Activated T-cell treated with anti-CD3 and anti-CD28 coated beads, Interleukin-2, amount 50 U/mL, for 24 hours (primary cell): ENCODE measurements at regions not wholly inside any gene's neighbourhood (a gene's known extent, or its start where the extent isn't known, plus 50 kb on each side); places are given as distances from the start of the nearest gene placed in this dataset.

Experiments
- DNase-seq: peaks from one replicate; pipeline ENCODE4 v3.0.0-alpha.2; 2020
- H3K27ac Mint-ChIP-seq: 2 replicates; pipeline ENCODE4 v1.8.0; 2020; ENCODE audit warnings: mild to moderate bottlenecking, mixed read lengths
- H3K27me3 Mint-ChIP-seq: 2 replicates; pipeline ENCODE4 v1.8.0; 2020; ENCODE audit warnings: mixed read lengths
- H3K36me3 Mint-ChIP-seq: 2 replicates; pipeline ENCODE4 v1.8.0; 2020; ENCODE audit warnings: low read depth, mixed read lengths
- H3K4me1 Mint-ChIP-seq: 2 replicates; pipeline ENCODE4 v1.8.0; 2020; ENCODE audit warnings: low read depth, mixed read lengths
- H3K4me3 Mint-ChIP-seq: 2 replicates; pipeline ENCODE4 v1.8.0; 2020; ENCODE audit warnings: mild to moderate bottlenecking, moderate library complexity, mixed read lengths
- H3K9me3 Mint-ChIP-seq: 2 replicates; pipeline ENCODE4 v1.8.0; 2020; ENCODE audit warnings: mixed read lengths

GRCh38 chr6:26164120-26164505 is 76.9 kb downstream of the HFE start:
- H3K36me3 Mint-ChIP-seq: peaks cover 14% of the 10 kb centered on the region
- H3K4me3 Mint-ChIP-seq: no peak overlapping the region
- no peak overlapping the region for H3K27ac Mint-ChIP-seq
- H3K27me3 Mint-ChIP-seq: no peaks in the 10 kb centered on the region
- H3K4me1 Mint-ChIP-seq: peaks cover 53% of the 10 kb centered on the region
- DNase-seq: no peak
- no peaks in the 10 kb centered on the region for H3K9me3 Mint-ChIP-seq

GRCh38 chr6:26165261-26165790 is 78.1 kb downstream of the HFE start:
- peaks cover 52% of the 10 kb centered on the region for H3K4me1 Mint-ChIP-seq
- no peaks in the 10 kb centered on the region for H3K9me3 Mint-ChIP-seq
- no peak overlapping the region for H3K4me3 Mint-ChIP-seq
- no peaks in the 10 kb centered on the region for H3K27me3 Mint-ChIP-seq
- peak overlapping the region; percentile 45 for H3K27ac Mint-ChIP-seq
- DNase-seq: no peak
- peaks cover 8% of the 10 kb centered on the region for H3K36me3 Mint-ChIP-seq

GRCh38 chr6:26170181-26170580 is 83.0 kb downstream of the HFE start:
- Mint-ChIP-seq H3K27ac (peak overlapping the region; percentile 98), H3K4me1 (peaks cover 51% of the 10 kb centered on the region)
- no peak for DNase-seq

GRCh38 chr6:26170951-26171841 is 84.0 kb downstream of the HFE start:
- Mint-ChIP-seq H3K9me3 (no peaks in the 10 kb centered on the region), H3K27me3 (no peaks in the 10 kb centered on the region), H3K27ac (peak overlapping the region; percentile 98), H3K4me3 (peak overlapping the region; percentile 95), H3K36me3 (peaks cover 14% of the 10 kb centered on the region), H3K4me1 (peaks cover 53% of the 10 kb centered on the region)
- no peak for DNase-seq

More at GRCh38 chr6:26170181-26170580, 83.0 kb downstream of the HFE start:
- Mint-ChIP-seq H3K9me3 (no peaks in the 10 kb centered on the region), H3K27me3 (no peaks in the 10 kb centered on the region), H3K36me3 (peaks cover 14% of the 10 kb centered on the region), H3K4me3 (peak overlapping the region; percentile 95)

- no peaks in the 10 kb centered on the region for H3K9me3 Mint-ChIP-seq
- peak overlapping the region; percentile 98 for H3K27ac Mint-ChIP-seq
- DNase-seq: no peak
- peak overlapping the region; percentile 95 for H3K4me3 Mint-ChIP-seq
- H3K36me3 Mint-ChIP-seq: peaks cover 13% of the 10 kb centered on the region
- peaks cover 51% of the 10 kb centered on the region for H3K4me1 Mint-ChIP-seq
- no peaks in the 10 kb centered on the region for H3K27me3 Mint-ChIP-seq
Observed at GRCh38 chr6:26172608-26172968, 85.4 kb downstream of the HFE start.

GRCh38 chr6:26173836-26174145 is 86.6 kb downstream of the HFE start:
- Mint-ChIP-seq H3K4me3 (peak overlapping the region; percentile 95), H3K36me3 (peaks cover 13% of the 10 kb centered on the region), H3K27me3 (no peaks in the 10 kb centered on the region), H3K4me1 (peaks cover 51% of the 10 kb centered on the region), H3K27ac (peak overlapping the region; percentile 98), H3K9me3 (no peaks in the 10 kb centered on the region)
- no peak for DNase-seq

GRCh38 chr6:26175033-26175427 is 87.8 kb downstream of the HFE start:
- H3K9me3 Mint-ChIP-seq: no peaks in the 10 kb centered on the region
- H3K27ac Mint-ChIP-seq: peak overlapping the region; percentile 76
- peak overlapping the region; percentile 44 for H3K4me3 Mint-ChIP-seq
- no peaks in the 10 kb centered on the region for H3K27me3 Mint-ChIP-seq
- peaks cover 42% of the 10 kb centered on the region for H3K4me1 Mint-ChIP-seq
- H3K36me3 Mint-ChIP-seq: peaks cover 13% of the 10 kb centered on the region
- no peak for DNase-seq

GRCh38 chr6:26175428-26176181 is 88.4 kb downstream of the HFE start:
- Mint-ChIP-seq H3K4me1 (peaks cover 40% of the 10 kb centered on the region), H3K36me3 (peaks cover 13% of the 10 kb centered on the region), H3K27ac (peak overlapping the region; percentile 76), H3K4me3 (peak overlapping the region; percentile 44), H3K9me3 (peaks cover 2% of the 10 kb centered on the region), H3K27me3 (no peaks in the 10 kb centered on the region)
- DNase-seq: no peak

- Mint-ChIP-seq H3K27ac (no peak overlapping the region), H3K4me3 (no peak overlapping the region), H3K4me1 (peaks cover 42% of the 10 kb centered on the region), H3K9me3 (peaks cover 2% of the 10 kb centered on the region), H3K36me3 (no peaks in the 10 kb centered on the region), H3K27me3 (no peaks in the 10 kb centered on the region)
- DNase-seq: no peak
Observed at GRCh38 chr6:26179675-26180074, 92.4 kb downstream of the HFE start.

- Mint-ChIP-seq H3K9me3 (peaks cover 2% of the 10 kb centered on the region), H3K36me3 (no peaks in the 10 kb centered on the region), H3K4me3 (no peak overlapping the region), H3K4me1 (peaks cover 46% of the 10 kb centered on the region), H3K27ac (no peak overlapping the region), H3K27me3 (no peaks in the 10 kb centered on the region)
- no peak for DNase-seq
Observed at GRCh38 chr6:26180346-26180745, 93.1 kb downstream of the HFE start.

GRCh38 chr6:26183237-26183580 is 96.0 kb downstream of the HFE start:
- DNase-seq: no peak
- no peaks in the 10 kb centered on the region for H3K36me3 Mint-ChIP-seq
- H3K27ac Mint-ChIP-seq: peak overlapping the region; percentile 97
- H3K27me3 Mint-ChIP-seq: no peaks in the 10 kb centered on the region
- peaks cover 2% of the 10 kb centered on the region for H3K9me3 Mint-ChIP-seq
- H3K4me3 Mint-ChIP-seq: peak overlapping the region; percentile 84
- peaks cover 51% of the 10 kb centered on the region for H3K4me1 Mint-ChIP-seq

GRCh38 chr6:26183581-26184366 is 96.5 kb downstream of the HFE start:
- Mint-ChIP-seq H3K4me3 (peak overlapping the region; percentile 84), H3K27me3 (no peaks in the 10 kb centered on the region), H3K9me3 (peaks cover 2% of the 10 kb centered on the region), H3K4me1 (peaks cover 57% of the 10 kb centered on the region), H3K27ac (peak overlapping the region; percentile 97), H3K36me3 (peaks cover 4% of the 10 kb centered on the region)
- DNase-seq: peak; percentile 83

GRCh38 chr6:26184367-26184891 is 97.2 kb downstream of the HFE start:
- peak overlapping the region; percentile 84 for H3K4me3 Mint-ChIP-seq
- H3K27me3 Mint-ChIP-seq: no peaks in the 10 kb centered on the region
- H3K9me3 Mint-ChIP-seq: peaks cover 2% of the 10 kb centered on the region
- no peak for DNase-seq
- peaks cover 6% of the 10 kb centered on the region for H3K36me3 Mint-ChIP-seq
- peaks cover 61% of the 10 kb centered on the region for H3K4me1 Mint-ChIP-seq
- H3K27ac Mint-ChIP-seq: peak overlapping the region; percentile 97

- H3K27ac Mint-ChIP-seq: peak overlapping the region; percentile 23
Observed at GRCh38 chr6:26185004-26185403, 97.8 kb downstream of the HFE start.

More at GRCh38 chr6:26185004-26185403, 97.8 kb downstream of the HFE start:
- Mint-ChIP-seq H3K36me3 (peaks cover 6% of the 10 kb centered on the region), H3K4me1 (peaks cover 66% of the 10 kb centered on the region), H3K27me3 (no peaks in the 10 kb centered on the region), H3K9me3 (peaks cover 2% of the 10 kb centered on the region), H3K4me3 (peak overlapping the region; percentile 84)
- no peak for DNase-seq
